Sigmoid colon (tissue), 4 donors: ENCODE measurements at regions not wholly inside any gene's neighbourhood (a gene's known extent, or its start where the extent isn't known, plus 50 kb on each side); places are given as distances from the start of the nearest gene placed in this dataset.

Experiments used
- CTCF ChIP-seq, 4 experiments: fragments of 450-650 bp in 3 of 4; fragments of 200-600 bp in 1 of 4; IDR thresholded peaks; one replicate each; pipeline ENCODE4 v1.5.1; 2016 to 2019; ENCODE audit warnings: antibody characterized with exemption in 4 of 4, mild to moderate bottlenecking in 3 of 4, moderate library complexity in 2 of 4
- POLR2AphosphoS5 ChIP-seq, 4 donors: sonication (generic); formaldehyde crosslinking; IDR thresholded peaks; one replicate each; pipeline ENCODE4 v1.6.1; 2017; ENCODE audit warnings: antibody characterized with exemption in 4 of 4

GRCh38 chr4:180341926-180342325 is 1901.3 kb upstream of the TENM3 start:
- TF ChIP-seq CTCF (IDR thresholded peaks at IDR 0.05) (no peak), POLR2AphosphoS5 (IDR thresholded peaks at IDR 0.05) (no peak)
